HG03103 (cell line): ENCODE measurements at regions not wholly inside any gene's neighbourhood (a gene's known extent, or its start where the extent isn't known, plus 50 kb on each side); places are given as distances from the start of the nearest gene placed in this dataset.

Experiments used
- ATAC-seq: cut with Tn5 transposase; IDR thresholded peaks from one replicate; pipeline ENCODE4 v1.9.1; 2021; ENCODE audit warnings: low read depth; ENCODE audit not compliant: unreplicated experiment

DNA sequence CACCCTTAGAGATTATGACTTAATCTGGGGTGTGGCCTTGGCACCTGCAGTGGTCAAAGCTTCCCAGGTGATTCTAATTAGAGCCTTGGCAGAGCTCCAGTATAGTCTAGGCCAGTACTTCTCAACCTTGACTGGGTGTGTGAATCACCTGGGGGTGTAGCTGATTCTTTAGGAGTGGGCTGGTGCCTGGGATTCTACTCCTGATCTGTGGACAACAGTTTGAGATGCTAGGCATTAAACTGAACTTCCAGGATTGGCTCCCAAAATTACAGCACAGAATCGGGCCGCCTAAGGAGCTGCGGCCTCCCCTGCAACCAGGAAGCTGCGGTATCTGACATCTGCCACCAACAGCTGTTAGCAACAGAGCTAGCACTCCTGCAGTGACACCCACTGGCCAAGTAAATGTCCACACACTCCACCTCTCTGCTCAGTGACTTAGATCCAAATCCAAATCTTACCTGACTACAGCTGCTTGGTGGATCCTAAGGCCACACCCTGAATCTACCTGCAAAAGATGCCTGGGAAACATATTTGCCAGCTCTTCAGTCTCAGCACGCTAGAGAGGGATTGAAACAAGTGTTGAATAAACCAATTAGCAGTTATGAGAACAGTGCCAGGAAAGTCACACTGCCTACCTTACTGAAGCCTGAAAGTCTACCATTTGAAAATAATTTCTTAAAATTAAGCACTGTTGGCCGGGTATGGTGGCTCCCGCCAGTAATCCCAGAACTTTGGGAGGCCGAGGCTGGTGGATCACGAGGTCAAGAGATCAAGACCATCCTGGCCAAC lies 126.7 kb downstream of the UNC5CL start:
- peak; percentile 96 for ATAC-seq

DNA sequence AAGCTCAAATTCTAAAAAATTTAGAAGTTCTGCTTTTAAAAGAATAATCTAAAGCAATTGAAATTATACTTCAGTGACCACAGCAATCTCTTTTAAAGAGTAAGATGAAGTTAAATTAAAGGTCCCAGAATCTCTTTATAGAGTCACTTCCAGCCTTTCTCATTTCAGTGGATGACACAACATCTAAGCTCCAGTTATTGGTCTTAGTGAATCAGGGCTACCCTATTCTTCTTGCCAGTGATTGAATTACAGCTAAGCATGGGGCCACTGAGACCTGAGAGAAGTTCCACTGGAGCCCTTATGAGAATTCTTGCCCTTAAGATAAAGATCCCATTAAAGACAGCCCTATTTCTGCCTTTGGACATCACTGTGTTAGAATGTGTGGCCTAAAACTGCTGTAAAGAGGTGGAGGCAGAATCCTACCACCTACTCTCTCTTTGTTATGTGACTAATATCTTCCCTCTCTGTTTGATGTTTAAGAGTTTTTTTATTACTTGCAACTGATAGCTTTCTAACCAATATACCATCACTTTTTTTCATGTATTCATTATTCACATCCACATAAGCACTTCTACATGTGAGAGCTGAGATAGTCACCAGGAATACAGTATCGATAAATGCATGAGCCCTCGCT lies 128.6 kb downstream of the UNC5CL start:
- no peak for ATAC-seq

DNA sequence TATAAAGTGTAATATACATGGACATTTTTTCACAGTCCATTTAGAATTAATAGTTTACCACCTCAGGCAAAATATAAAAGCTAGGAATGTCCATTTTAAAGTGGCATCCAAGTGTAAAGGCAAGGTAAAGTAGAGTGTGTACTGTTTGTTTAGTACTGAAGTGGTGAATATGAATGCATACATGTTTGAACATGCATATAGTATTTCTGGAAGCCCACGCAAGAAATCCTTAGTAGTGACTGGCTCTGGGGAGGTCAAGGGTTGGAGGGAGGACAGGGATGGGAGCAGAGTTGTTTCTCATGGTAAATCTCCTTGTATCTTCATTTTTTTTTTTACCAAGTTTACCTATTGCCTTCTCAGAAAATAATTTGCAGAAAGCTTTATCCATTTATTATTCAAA lies 129.2 kb downstream of the UNC5CL start:
- no peak for ATAC-seq

DNA sequence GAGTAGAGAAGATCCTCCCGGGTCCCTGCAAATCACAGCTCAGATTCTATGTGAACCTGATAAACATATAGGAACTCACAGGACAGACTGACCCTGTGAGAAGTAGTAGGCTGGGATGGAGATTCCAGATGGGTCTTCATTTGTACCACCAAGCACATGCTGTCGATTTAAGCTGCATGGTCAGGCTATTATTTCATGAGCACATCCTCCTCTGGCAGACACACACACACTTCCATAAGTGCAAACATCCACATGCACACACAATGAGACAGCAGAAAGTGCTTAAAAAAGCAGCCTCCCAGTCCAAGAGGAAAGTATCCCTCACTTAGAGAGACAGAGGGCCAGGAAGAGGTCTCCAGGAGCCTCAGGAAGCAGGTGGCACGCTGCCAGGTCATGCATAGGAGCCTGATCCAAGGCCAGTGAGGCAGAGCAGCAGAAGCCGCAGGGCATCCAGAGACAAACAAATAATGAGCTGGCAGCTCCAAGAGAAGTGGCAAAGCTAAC lies 131.8 kb downstream of the UNC5CL start:
- ATAC-seq: no peak

DNA sequence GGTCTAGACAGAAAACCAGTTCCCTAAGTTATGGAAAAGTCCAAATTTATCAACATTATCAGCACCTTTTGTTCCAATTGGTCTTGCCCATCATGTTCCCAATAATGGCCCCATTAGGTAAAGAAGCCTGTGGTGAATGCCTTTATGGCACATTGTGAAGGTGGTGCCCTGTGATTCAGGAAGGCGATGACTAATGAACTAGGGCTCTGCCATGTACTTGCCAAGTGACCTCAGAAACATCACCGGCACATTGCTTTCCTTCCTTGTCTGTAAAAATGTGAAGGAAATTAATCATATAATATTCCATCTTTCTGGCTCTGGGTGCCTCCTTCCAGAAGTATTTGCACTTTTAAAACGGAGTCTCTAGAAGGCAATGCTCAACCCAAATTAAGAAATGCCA lies 132.3 kb downstream of the UNC5CL start:
- ATAC-seq: no peak

DNA sequence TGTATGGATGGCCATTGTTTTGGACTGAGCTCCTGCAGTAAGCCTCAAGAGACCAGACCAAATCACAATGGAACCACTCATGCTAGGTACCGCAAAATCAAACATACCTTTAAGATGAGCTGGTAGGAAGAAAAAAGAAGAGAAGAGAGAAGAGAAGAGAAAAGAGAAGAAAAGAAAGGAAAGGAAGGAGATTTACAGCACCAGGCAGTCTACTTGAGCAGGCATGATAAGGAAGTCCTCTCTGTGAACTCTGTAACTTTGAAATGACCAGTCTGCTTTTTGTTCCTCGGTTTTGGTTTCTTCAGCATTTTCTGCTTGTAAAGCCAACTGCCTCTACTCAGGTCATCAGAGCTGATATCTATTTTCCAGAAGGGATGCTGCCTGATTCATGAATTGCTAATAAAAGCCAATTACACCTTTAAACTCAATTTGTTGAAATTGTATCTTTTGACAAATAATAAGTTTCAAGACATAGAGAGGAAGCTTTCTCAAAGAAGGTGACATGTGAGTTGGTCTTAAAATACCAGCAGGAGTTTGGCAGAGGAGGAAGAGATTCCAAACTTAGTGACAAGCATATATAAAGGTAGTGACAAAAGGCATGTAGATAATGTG lies 134.3 kb downstream of the UNC5CL start:
- ATAC-seq: no peak

DNA sequence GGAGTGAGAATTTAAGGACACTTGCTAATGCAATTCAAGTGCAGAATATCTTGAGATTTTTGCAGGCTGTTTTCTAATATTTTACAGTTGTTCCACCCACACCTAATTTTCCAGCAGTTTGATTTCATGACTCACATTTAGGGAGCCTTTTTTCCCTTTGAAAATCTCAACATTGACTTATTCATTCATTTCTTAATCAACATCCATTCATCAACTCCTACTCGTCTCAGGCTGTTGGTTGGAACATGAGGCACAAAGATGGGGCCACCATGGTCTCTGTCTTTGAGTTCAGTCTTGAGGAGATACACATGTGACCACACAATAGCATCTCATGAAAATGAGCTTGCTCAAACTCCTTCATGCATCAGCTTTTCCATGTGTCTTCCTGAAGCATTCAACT lies 135.6 kb downstream of the UNC5CL start:
- no peak for ATAC-seq

DNA sequence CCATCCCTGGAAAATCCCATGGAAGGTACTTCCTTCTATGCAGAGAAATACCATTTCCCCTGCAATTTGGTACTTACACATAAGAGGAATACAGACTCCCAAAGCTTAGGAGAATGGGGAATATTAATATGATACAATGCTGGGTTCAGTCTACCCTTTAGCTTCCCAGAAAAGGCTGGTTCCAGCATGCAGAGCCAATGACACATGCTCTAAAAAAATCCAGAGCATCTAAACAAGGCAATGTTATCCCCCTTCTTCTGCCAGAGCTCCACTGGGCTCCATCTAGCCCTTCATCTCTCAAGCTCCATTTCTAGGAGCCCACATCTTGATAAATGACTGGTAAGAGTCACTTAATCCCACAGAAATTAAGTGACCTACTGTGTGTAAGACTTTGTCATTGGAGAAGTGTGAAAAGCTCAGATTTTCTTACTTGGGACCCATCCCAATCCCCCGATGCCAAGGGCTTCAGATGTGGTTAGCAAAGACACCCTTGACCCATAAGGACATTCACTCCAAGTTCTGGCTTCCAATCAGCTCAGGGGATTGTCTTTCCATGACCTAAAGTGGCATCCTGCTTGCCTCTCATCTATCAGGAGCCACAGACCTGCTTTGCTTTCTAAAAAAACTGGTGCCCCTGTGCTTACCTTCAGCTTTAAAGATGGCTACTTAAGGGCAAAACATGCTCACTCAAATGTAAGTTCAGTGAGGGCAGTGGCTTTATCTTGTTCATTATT lies 137.5 kb downstream of the UNC5CL start:
- no peak for ATAC-seq

DNA sequence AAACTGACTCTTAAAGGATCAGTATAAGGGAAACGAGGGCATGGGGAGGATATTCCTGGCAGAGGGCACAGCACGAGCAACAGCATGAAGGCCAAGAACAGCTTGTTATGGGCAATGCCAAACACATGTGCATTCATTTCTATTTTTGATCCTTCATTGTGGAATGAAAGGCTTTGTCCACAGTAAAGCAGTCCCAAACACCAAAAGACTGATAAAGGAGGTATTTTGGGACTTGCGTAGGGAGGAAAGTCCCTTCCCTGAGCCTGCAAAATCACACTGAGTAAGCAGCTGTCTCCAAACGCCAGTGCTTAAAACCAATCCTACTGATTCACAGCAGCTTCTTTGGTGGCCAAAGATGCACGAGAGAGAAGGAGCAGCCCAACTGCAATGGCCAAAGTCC lies 138.2 kb downstream of the UNC5CL start:
- ATAC-seq: no peak

DNA sequence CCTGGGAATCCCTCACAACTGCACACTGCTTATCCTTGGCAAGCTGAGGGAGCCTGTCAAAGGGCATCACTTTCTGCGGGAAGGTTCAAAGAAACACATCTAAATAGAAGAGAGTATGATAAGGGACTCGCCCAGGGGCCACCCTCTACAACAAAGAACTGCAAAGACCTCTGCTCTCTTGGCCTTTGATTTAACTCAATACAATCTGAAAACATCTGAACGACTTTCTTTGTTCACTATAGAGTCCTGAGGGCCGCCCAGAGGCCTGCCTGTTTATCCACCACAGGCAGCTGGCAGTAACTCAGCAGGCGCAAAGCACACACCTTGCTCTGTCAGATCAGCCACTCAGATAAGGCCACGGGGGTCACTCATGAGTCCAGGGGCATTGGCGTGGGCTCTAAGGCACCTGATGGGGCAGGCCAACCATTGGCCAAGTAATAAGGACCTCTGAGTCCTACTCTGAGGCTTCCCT lies 139.3 kb downstream of the UNC5CL start:
- ATAC-seq: no peak

DNA sequence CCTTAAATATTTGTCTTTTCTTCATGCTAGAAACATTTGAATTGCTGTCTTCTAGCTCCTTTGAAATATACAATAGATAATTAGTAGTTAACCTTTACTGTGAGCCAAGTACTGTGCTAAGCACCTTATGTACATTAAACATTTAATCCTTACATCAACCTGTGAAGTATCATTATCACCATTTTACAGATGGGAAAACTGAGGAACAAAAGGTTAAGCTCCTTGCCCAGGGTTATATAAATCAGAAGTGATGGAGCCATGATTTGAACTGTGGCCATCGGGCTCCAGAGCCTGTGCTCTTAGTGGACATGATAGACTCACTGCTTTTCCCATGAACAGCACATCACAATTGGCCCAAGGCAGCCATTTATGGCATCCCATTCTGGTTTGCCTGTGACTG lies 140.9 kb downstream of the UNC5CL start:
- no peak for ATAC-seq

DNA sequence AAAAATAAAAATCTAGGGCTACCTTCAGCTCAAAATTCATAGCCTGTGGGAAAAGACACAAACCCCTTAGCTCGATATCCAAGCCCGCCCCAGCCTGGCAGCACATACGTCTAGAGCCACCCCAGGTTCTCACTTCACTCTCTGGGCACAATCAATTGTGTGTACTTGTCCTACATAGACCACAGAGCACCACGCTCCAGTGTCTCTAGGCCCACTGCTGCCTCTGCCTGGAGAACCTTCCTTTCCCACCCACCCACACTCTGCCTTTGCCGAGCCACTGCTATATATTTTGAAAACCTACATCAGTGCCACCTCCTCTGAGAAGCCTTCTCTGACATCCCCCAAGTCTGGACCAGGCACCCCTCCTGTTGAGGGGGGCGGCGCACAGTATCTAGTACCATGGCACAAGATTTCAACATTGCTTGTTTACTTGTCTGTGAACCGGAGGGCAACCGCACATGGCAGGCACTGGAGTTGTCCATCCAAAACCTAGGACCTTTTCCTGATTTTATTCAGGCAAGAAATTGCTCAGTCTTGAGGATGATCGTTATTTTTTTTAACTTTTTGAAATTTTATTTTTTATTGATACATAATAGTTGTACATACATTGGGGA lies 141.5 kb downstream of the UNC5CL start:
- no peak for ATAC-seq

DNA sequence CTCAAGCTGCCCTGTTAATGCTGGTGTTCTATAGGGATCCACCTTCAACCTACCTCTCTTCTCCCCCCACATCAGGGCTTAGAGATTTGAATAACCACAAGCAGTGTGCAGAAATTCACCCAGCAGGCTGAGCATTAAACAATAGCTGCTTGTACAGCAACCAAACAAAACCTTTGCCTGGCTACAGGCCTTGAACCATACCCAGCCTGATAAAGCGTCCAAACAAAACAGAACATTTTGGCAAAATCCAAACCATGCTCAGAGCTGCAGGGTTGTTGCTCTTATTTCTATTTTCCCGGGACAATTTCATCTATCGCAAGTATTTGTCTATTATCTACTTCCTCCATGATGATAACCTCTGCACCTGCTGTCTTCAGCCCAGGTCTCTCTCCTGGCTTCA lies 142.3 kb downstream of the UNC5CL start:
- no peak for ATAC-seq

DNA sequence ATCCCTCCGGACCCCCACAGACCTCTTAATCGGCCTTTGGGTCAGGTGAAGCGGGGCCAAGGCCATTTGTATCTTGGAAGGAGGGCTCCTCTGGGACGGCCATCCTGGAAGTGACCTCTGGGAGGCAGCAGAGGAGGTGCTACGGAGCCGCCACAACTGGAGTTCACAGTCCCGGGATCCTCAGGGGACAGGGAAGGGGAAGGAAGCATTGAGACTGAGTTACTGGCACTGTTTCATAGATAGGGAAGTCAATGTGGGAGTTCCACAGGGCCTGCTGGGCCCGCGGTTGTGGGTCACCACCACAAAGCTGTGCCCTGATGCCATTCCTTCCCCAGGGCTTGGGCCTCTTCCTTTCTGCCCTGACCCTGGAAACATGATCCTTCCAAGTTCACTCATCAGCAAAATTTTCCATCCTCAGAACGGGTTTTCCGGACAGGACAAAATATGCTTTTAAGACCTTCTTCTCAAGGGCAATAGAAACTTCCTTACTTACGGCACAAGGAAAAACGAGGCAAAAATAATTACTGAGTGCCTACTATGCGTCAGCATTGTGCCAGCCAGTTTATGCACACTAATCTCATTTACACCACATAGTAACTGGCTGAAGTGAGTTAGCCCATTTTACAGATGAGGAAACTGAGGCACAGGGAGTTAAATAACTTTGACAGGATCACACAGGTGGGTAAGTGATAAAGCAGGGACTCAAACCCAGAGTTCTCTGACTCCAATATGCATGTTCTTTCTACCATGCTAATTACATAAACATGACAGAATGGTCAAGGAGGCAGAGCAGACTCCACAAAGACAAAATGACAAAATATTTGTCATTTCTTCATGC lies 143.8 kb downstream of the UNC5CL start:
- ATAC-seq: no peak

DNA sequence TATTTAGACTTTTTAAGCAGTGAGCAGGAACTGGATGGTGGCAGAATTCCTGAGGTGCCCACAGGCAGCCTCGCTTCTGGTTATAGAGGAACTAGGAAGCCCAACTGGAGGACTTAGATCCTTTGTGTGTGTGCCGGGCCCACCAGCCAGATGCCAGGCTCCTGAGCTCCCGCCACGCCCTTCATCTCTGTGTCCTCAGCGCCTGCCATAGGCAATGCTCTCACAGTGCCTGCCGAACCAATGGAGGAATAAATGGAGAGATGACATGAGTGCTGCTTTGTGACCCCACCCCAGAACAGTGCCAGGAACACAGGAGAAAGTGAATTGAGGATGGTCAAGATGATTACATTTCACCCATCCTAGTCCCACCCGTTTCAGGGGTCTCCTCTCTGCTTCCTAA lies 146.0 kb downstream of the UNC5CL start:
- ATAC-seq: no peak

DNA sequence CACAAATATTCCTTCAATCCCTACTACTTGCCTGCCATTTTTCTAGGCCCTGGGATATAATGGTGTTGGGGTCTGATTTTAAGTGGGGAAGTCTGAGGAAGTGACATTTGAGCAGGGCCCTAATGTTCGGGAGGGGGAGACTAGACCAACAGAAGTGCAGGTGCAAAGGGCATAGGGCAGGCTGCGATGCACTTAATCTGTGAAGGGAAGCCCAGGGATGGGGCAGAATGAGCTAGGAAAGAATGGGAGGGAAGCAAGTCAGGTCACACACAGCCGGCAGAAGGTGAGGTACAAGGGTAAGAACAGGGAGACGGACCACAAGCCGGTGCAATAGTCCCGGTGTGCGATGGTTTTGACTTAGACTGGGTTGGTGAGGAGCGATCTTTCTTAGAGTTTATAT lies 146.8 kb downstream of the UNC5CL start:
- no peak for ATAC-seq

DNA sequence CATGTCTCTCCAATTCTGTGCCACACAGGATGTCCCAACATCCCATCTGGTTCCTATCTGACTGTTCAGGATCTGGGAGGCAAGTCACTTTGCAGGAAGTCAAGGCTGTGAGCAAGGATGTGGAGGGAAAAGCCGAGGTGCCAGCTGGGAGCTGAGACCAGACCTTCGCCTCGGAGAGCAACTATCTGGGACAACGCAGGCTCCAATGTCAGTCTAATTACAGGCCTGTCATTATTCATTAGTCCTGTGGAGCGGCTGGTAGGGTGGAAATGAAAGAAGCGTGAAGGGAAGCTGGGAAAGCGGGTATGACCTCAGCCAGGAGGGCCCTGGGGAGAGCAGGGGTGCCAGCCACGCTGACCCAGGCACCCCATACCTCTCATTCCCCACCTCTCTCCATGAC lies 147.3 kb downstream of the UNC5CL start:
- ATAC-seq: no peak

DNA sequence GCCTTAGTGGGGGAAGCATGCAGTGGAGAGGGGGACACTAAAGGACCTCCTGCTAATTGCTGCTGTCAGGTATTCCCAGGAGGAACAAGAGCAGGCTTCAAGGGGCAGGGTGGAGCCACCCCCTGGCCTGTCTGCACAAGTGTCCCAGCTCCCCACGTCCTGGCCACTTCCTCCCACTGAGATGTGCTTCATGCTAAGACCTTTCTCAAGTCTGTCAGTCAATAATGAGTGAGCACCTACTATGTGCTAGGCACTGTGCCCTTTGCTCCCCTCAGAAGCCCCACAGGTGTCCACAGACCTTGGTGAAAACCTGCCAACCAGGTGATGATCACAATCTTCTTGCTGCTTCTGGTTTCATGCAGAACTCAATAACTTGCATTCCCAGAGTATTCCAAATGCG lies 147.9 kb downstream of the UNC5CL start:
- no peak for ATAC-seq

DNA sequence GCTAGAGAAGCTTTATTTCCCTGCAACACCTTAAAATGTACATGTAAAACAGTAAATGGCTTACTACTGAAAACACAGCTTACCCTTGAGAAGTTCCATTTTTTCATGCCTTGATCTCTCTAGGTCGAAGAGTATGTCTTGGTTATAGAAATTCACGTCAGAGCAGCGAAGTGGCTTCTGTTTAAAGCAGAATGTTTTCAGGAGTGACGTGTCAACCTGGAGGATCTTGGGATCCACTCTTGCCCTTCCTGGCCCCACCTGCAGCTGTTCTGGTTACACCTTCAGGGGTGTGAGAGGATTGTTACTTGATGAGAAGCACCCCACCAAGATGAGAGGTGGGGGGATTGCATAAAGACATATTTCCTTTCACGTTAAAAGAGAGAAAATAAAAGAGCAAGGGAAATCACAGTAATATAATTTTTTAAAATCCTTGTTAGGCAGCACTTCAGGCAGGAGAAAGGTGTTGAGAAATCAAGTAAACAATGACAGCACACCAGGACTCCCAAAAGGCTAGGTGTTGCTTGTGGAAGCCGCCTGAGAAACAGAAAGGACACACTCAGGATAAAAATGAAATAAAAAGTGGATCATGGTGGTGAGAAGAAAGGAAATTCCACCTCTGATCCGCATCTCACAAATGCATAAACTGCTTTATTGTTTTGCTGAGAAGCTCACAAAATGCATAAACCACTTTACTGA lies 149.7 kb downstream of the UNC5CL start:
- ATAC-seq: no peak
